HEK293 (cell line): ENCODE measurements at regions not wholly inside any gene's neighbourhood (a gene's known extent, or its start where the extent isn't known, plus 50 kb on each side); places are given as distances from the start of the nearest gene placed in this dataset.

Experiments
- CTCF ChIA-PET: fragments of 350-600 bp; formaldehyde crosslinking; extraction: SDS; loops from one replicate; lab custom pipeline; 2021; ENCODE audit warnings: antibody characterized with exemption; lab: Yijun Ruan, JAX
- POLR2A ChIA-PET: fragments of 300-600 bp; formaldehyde crosslinking; extraction: SDS; loops from one replicate; lab custom pipeline; 2020; ENCODE audit warnings: antibody characterized with exemption, inconsistent platforms; lab: Yijun Ruan, JAX
- H3K27ac ChIP-seq: fragments of 200-500 bp; sonication (Bioruptor generic); 2 replicates; pipeline ENCODE4 v1.5.1; 2014; ENCODE audit warnings: low read depth, low read length, control low read depth, inconsistent platforms; ENCODE audit errors: extremely low read depth
- H3K36me3 ChIP-seq, 2 experiments: fragments of 200-500 bp in 1 of 2; sonication (Bioruptor generic) in 1 of 2; 1 replicate in 1 of 2; 2 replicates in 1 of 2; pipeline ENCODE4 v1.5.1; 2014 to 2017; ENCODE audit warnings: inconsistent platforms in 2 of 2, low read length in 2 of 2; ENCODE audit not compliant: control insufficient read depth in 2 of 2, insufficient read depth in 1 of 2
- H3K4me1 ChIP-seq: fragments of 200-500 bp; sonication (Bioruptor generic); 2 replicates; pipeline ENCODE4 v1.5.1; 2014; ENCODE audit warnings: mild to moderate bottlenecking, low read length, inconsistent platforms; ENCODE audit not compliant: control insufficient read depth, insufficient read depth
- H3K4me3 ChIP-seq: 2 replicates; pipeline ENCODE4 v1.5.1; 2011; ENCODE audit warnings: low read depth, mild to moderate bottlenecking, control low read depth, low read length, moderate library complexity
- H3K9me3 ChIP-seq: fragments of 200-500 bp; sonication (Bioruptor generic); 2 replicates; pipeline ENCODE4 v1.5.1; 2014; ENCODE audit warnings: low read depth, low read length, inconsistent platforms; ENCODE audit not compliant: control insufficient read depth, insufficient read depth
- GLI2 ChIP-seq: fragments of 450-650 bp; formaldehyde crosslinking; IDR thresholded peaks from 2 replicates; pipeline ENCODE4; 2017; ENCODE audit warnings: missing biosample characterization, missing genetic modification characterization, low read depth, borderline replicate concordance
- HIC1 ChIP-seq: fragments of 450-650 bp; formaldehyde crosslinking; IDR thresholded peaks from 2 replicates; pipeline ENCODE4 v1.5.1; 2016; ENCODE audit warnings: missing biosample characterization, missing genetic modification characterization
- HOXA7 ChIP-seq: sonication (generic); formaldehyde crosslinking; IDR thresholded peaks from 2 replicates; pipeline ENCODE4 v1.8.1; 2022; ENCODE audit warnings: missing genetic modification reagents, borderline replicate concordance
- HOXC10 ChIP-seq: sonication (generic); formaldehyde crosslinking; IDR thresholded peaks from 2 replicates; pipeline ENCODE4 v1.8.1; 2023; ENCODE audit warnings: mild to moderate bottlenecking, missing genetic modification reagents
- MYNN ChIP-seq: fragments of 450-650 bp; formaldehyde crosslinking; IDR thresholded peaks from 2 replicates; pipeline ENCODE4 v1.5.1; 2016; ENCODE audit warnings: missing biosample characterization, missing genetic modification characterization, borderline replicate concordance
- PRDM1 ChIP-seq: fragments of 450-650 bp; formaldehyde crosslinking; IDR thresholded peaks from 2 replicates; pipeline ENCODE4; 2016; ENCODE audit warnings: missing biosample characterization, missing genetic modification characterization
- SP7 ChIP-seq: fragments of 450-650 bp; formaldehyde crosslinking; IDR thresholded peaks from 2 replicates; pipeline ENCODE4 v1.5.1; 2016; ENCODE audit warnings: missing biosample characterization, missing genetic modification characterization
- ZBTB21 ChIP-seq: fragments of 450-650 bp; formaldehyde crosslinking; IDR thresholded peaks from 2 replicates; pipeline ENCODE4 v1.5.1; 2017; ENCODE audit warnings: missing biosample characterization, missing genetic modification characterization
- ZNF140 ChIP-seq: fragments of 450-650 bp; formaldehyde crosslinking; IDR thresholded peaks from 2 replicates; pipeline ENCODE4 v1.5.1; 2016; ENCODE audit warnings: missing biosample characterization, missing genetic modification characterization
- ZNF211 ChIP-seq: fragments of 450-650 bp; formaldehyde crosslinking; IDR thresholded peaks from 2 replicates; pipeline ENCODE4 v1.5.1; 2016; ENCODE audit warnings: low read depth, missing biosample characterization, missing genetic modification characterization
- ZNF48 ChIP-seq: fragments of 450-650 bp; formaldehyde crosslinking; IDR thresholded peaks from 2 replicates; pipeline ENCODE4 v1.5.1; 2016; ENCODE audit warnings: missing biosample characterization, missing genetic modification characterization
- ZNF596 ChIP-seq: fragments of 450-650 bp; IDR thresholded peaks from 2 replicates; pipeline ENCODE4 v1.5.0; 2018; ENCODE audit warnings: missing biosample characterization, mild to moderate bottlenecking, missing genetic modification characterization, moderate library complexity
- ZNF610 ChIP-seq: fragments of 450-650 bp; formaldehyde crosslinking; IDR thresholded peaks from 2 replicates; pipeline ENCODE4 v1.5.1; 2016; ENCODE audit warnings: missing biosample characterization, missing genetic modification characterization, borderline replicate concordance
- ZNF658 ChIP-seq: fragments of 450-650 bp; formaldehyde crosslinking; IDR thresholded peaks from 2 replicates; pipeline ENCODE4; 2016; ENCODE audit warnings: missing biosample characterization, missing genetic modification characterization
- ZNF776 ChIP-seq: fragments of 450-650 bp; formaldehyde crosslinking; IDR thresholded peaks from 2 replicates; pipeline ENCODE4 v1.5.0; 2017; ENCODE audit warnings: missing biosample characterization, missing genetic modification characterization, borderline replicate concordance
- ZSCAN23 ChIP-seq: fragments of 450-650 bp; formaldehyde crosslinking; IDR thresholded peaks from 2 replicates; pipeline ENCODE4 v1.5.1; 2016; ENCODE audit warnings: missing biosample characterization, missing genetic modification characterization
- ZXDB ChIP-seq: fragments of 450-650 bp; formaldehyde crosslinking; IDR thresholded peaks from 2 replicates; pipeline ENCODE4 v1.5.1; 2016; ENCODE audit warnings: missing biosample characterization, missing genetic modification characterization
- TF ChIP-seq, protein P1 (sequence below): fragments of 450-650 bp; formaldehyde crosslinking; IDR thresholded peaks from 2 replicates; pipeline ENCODE4 v1.5.1; 2016; ENCODE audit warnings: missing biosample characterization, missing genetic modification characterization
- TF ChIP-seq, protein P2 (sequence below): fragments of 450-650 bp; formaldehyde crosslinking; IDR thresholded peaks from 2 replicates; pipeline ENCODE4 v1.5.1; 2016; ENCODE audit warnings: missing biosample characterization, missing genetic modification characterization
- TF ChIP-seq, protein P3 (sequence below): fragments of 450-650 bp; formaldehyde crosslinking; IDR thresholded peaks from 2 replicates; pipeline ENCODE4 v1.5.1; 2016; ENCODE audit warnings: missing biosample characterization, missing genetic modification characterization

DNA sequence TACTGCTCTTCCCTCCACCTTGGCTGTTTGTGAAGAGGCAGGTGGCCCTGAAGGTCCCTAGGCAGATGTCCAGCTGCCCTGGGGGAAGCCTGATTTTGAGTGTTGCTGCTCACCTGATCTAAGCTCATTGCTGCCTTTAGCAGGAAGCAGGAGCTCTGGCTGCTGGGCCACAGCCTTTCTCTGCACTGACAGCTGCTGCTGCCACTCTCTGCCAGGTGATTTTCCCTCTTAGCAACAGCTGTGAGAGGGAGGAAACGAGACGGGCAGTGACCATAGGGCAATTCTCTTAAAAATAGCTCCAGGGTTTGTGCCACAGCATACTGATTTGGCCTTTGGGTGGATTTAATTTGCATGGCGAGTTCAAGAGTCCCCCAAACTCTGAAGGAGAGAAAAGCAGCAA, 415.8 kb upstream of the SEMA6D start:
- no peak overlapping the region for H3K27ac ChIP-seq

GRCh38 chr15:47304656-47305055, 412.6 kb upstream of the SEMA6D start:
- TF ChIP-seq MYNN (tag by site-specific recombination) (no peak), ZNF140 (tag by site-specific recombination) (no peak), ZNF610 (tag by site-specific recombination) (no peak), ZBTB21 (tag by site-specific recombination) (no peak), HOXA7 (no peak), HOXC10 (CRISPR knock-in tag) (no peak), GLI2 (tag by site-specific recombination) (no peak), HIC1 (tag by site-specific recombination) (no peak), SP7 (tag by site-specific recombination) (no peak), ZNF658 (tag by site-specific recombination) (no peak), ZNF776 (tag by site-specific recombination) (no peak), ZNF48 (tag by site-specific recombination) (no peak), ZSCAN23 (no peak), PRDM1 (tag by site-specific recombination) (no peak), ZXDB (tag by site-specific recombination) (no peak), ZNF596 (tag by site-specific recombination) (no peak)
- TF ChIP-seq, protein P1, sequence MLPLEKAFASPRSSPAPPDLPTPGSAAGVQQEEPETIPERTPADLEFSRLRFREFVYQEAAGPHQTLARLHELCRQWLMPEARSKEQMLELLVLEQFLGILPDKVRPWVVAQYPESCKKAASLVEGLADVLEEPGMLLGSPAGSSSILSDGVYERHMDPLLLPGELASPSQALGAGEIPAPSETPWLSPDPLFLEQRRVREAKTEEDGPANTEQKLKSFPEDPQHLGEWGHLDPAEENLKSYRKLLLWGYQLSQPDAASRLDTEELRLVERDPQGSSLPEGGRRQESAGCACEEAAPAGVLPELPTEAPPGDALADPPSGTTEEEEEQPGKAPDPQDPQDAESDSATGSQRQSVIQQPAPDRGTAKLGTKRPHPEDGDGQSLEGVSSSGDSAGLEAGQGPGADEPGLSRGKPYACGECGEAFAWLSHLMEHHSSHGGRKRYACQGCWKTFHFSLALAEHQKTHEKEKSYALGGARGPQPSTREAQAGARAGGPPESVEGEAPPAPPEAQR (tag by site-specific recombination) = no peak
- TF ChIP-seq, protein P2, sequence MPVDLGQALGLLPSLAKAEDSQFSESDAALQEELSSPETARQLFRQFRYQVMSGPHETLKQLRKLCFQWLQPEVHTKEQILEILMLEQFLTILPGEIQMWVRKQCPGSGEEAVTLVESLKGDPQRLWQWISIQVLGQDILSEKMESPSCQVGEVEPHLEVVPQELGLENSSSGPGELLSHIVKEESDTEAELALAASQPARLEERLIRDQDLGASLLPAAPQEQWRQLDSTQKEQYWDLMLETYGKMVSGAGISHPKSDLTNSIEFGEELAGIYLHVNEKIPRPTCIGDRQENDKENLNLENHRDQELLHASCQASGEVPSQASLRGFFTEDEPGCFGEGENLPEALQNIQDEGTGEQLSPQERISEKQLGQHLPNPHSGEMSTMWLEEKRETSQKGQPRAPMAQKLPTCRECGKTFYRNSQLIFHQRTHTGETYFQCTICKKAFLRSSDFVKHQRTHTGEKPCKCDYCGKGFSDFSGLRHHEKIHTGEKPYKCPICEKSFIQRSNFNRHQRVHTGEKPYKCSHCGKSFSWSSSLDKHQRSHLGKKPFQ (tag by site-specific recombination) = no peak
- TF ChIP-seq, protein P3, sequence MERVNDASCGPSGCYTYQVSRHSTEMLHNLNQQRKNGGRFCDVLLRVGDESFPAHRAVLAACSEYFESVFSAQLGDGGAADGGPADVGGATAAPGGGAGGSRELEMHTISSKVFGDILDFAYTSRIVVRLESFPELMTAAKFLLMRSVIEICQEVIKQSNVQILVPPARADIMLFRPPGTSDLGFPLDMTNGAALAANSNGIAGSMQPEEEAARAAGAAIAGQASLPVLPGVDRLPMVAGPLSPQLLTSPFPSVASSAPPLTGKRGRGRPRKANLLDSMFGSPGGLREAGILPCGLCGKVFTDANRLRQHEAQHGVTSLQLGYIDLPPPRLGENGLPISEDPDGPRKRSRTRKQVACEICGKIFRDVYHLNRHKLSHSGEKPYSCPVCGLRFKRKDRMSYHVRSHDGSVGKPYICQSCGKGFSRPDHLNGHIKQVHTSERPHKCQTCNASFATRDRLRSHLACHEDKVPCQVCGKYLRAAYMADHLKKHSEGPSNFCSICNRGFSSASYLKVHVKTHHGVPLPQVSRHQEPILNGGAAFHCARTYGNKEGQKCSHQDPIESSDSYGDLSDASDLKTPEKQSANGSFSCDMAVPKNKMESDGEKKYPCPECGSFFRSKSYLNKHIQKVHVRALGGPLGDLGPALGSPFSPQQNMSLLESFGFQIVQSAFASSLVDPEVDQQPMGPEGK (tag by site-specific recombination) = no peak
- TF ChIP-seq, all 188 proteins: peak for 0
- Histone ChIP-seq H3K9me3 (no peaks in the 10 kb centered on the region), H3K4me3 (no peak overlapping the region), H3K4me1 (no peaks in the 10 kb centered on the region), H3K27ac (no peak overlapping the region), H3K36me3 (no peaks in the 10 kb centered on the region)
- CTCF ChIA-PET = interaction anchor here (0.6 kb wide), 1 partner anchor 483 kb away, joined by 5 read pairs; no protein-coding TSS in a partner anchor
- POLR2A ChIA-PET = no interaction called here

More for the DNA sequence above, 415.8 kb upstream of the SEMA6D start:
- H3K36me3 ChIP-seq = no peaks in the 10 kb centered on the region
- H3K4me1 ChIP-seq = no peaks in the 10 kb centered on the region
- no peaks in the 10 kb centered on the region for H3K9me3 ChIP-seq
- no peak for TF ChIP-seq ZNF211 (tag by site-specific recombination)
- TF ChIP-seq, protein P1 (tag by site-specific recombination) = no peak
- CTCF ChIA-PET = no interaction called here
- POLR2A ChIA-PET = no interaction called here
- H3K4me3 ChIP-seq = no peak overlapping the region
